ENCODE measurements at regions not wholly inside any gene's neighbourhood (a gene's known extent, or its start where the extent isn't known, plus 50 kb on each side); places are given as distances from the start of the nearest gene placed in this dataset.

GRCh38 chr2:145116834-145117725, 597.2 kb upstream of the ZEB2 start:
- DNase-seq (ENCODE audit: low read depth, low spot score): no peak

GRCh38 chr2:145116056-145116455, 596.1 kb upstream of the ZEB2 start:
- DNase-seq (ENCODE audit: low read depth, low spot score): no peak

- no peak for DNase-seq (ENCODE audit: low read depth, low spot score)
These were observed 594.8 kb upstream of the ZEB2 start for GRCh38 chr2:145114726-145115125.

GRCh38 chr2:145112467-145112866, 592.5 kb upstream of the ZEB2 start:
- no peak for DNase-seq (ENCODE audit: low read depth, low spot score)

GRCh38 chr2:145110668-145111356, 590.9 kb upstream of the ZEB2 start:
- no peak for DNase-seq (ENCODE audit: low read depth, low spot score)

GRCh38 chr2:145108959-145109710, 589.2 kb upstream of the ZEB2 start:
- DNase-seq (ENCODE audit: low read depth, low spot score): no peak

- DNase-seq (ENCODE audit: low read depth, low spot score): no peak
These were observed 588.5 kb upstream of the ZEB2 start for GRCh38 chr2:145108361-145108778.

- no peak for DNase-seq (ENCODE audit: low read depth, low spot score)
These were observed 586.4 kb upstream of the ZEB2 start for GRCh38 chr2:145106293-145106692.

GRCh38 chr2:145102706-145103105, 582.8 kb upstream of the ZEB2 start:
- DNase-seq (ENCODE audit: low read depth, low spot score): no peak

- no peak for DNase-seq (ENCODE audit: low read depth, low spot score)
These were observed 580.4 kb upstream of the ZEB2 start for GRCh38 chr2:145100301-145100700.

GRCh38 chr2:145096582-145096981, 576.7 kb upstream of the ZEB2 start:
- DNase-seq (ENCODE audit: low read depth, low spot score): no peak

GRCh38 chr2:145095641-145096435, 575.9 kb upstream of the ZEB2 start:
- no peak for DNase-seq (ENCODE audit: low read depth, low spot score)

- DNase-seq (ENCODE audit: low read depth, low spot score): no peak
These were observed 574.5 kb upstream of the ZEB2 start for GRCh38 chr2:145094370-145094769.

GRCh38 chr2:145091967-145092366, 572.0 kb upstream of the ZEB2 start:
- no peak for DNase-seq (ENCODE audit: low read depth, low spot score)

- no peak for DNase-seq (ENCODE audit: low read depth, low spot score)
These were observed 571.2 kb upstream of the ZEB2 start for GRCh38 chr2:145090841-145091761.

GRCh38 chr2:145088756-145089155, 568.8 kb upstream of the ZEB2 start:
- DNase-seq (ENCODE audit: low read depth, low spot score): no peak

GRCh38 chr2:145086910-145087309, 567.0 kb upstream of the ZEB2 start:
- DNase-seq (ENCODE audit: low read depth, low spot score): no peak

- DNase-seq (ENCODE audit: low read depth, low spot score): no peak
These were observed 565.7 kb upstream of the ZEB2 start for GRCh38 chr2:145085612-145086011.

- DNase-seq (ENCODE audit: low read depth, low spot score): no peak
These were observed 560.5 kb upstream of the ZEB2 start for GRCh38 chr2:145080426-145080825.

- DNase-seq (ENCODE audit: low read depth, low spot score): no peak
These were observed 559.7 kb upstream of the ZEB2 start for GRCh38 chr2:145079641-145080040.
